IPS DF 6.9 (cell line): ENCODE measurements at regions not wholly inside any gene's neighbourhood (a gene's known extent, or its start where the extent isn't known, plus 50 kb on each side); places are given as distances from the start of the nearest gene placed in this dataset.

ENCODE experiments used
- DNase-seq: peaks from one replicate; pipeline ENCODE4 v3.0.0-alpha.2; 2013; ENCODE audit warnings: low read depth, low spot score
- H3K27ac ChIP-seq: one replicate; pipeline ENCODE4 v1.5.1; 2013; ENCODE audit warnings: low read length, control low read depth
- H3K27me3 ChIP-seq: 2 replicates; pipeline ENCODE4 v1.6.1; 2013; ENCODE audit warnings: mild to moderate bottlenecking, low read length; ENCODE audit not compliant: control insufficient read depth, insufficient read depth
- H3K36me3 ChIP-seq: 2 replicates; pipeline ENCODE4 v1.6.1; 2013; ENCODE audit warnings: low read length; ENCODE audit not compliant: control insufficient read depth, insufficient read depth
- H3K4me1 ChIP-seq: 2 replicates; pipeline ENCODE4 v1.6.1; 2013; ENCODE audit warnings: low read length; ENCODE audit not compliant: control insufficient read depth, insufficient read depth
- H3K4me3 ChIP-seq: 2 replicates; pipeline ENCODE4 v1.5.1; 2013; ENCODE audit warnings: mild to moderate bottlenecking, low read length
- H3K9me3 ChIP-seq: 2 replicates; pipeline ENCODE4 v1.6.1; 2013; ENCODE audit warnings: low read length, inconsistent platforms; ENCODE audit not compliant: control insufficient read depth, insufficient read depth
- WGBS: extraction: QIAGEN DNeasy Blood & Tissue Kit; methylation state at CpG from one replicate; pipeline ENCODE4 v1.1.7; 2013; ENCODE audit warnings: mixed read lengths, missing lambda C conversion rate; ENCODE audit not compliant: insufficient read length, insufficient coverage; 5-methylcytosine and 5-hydroxymethylcytosine counted together

DNA sequence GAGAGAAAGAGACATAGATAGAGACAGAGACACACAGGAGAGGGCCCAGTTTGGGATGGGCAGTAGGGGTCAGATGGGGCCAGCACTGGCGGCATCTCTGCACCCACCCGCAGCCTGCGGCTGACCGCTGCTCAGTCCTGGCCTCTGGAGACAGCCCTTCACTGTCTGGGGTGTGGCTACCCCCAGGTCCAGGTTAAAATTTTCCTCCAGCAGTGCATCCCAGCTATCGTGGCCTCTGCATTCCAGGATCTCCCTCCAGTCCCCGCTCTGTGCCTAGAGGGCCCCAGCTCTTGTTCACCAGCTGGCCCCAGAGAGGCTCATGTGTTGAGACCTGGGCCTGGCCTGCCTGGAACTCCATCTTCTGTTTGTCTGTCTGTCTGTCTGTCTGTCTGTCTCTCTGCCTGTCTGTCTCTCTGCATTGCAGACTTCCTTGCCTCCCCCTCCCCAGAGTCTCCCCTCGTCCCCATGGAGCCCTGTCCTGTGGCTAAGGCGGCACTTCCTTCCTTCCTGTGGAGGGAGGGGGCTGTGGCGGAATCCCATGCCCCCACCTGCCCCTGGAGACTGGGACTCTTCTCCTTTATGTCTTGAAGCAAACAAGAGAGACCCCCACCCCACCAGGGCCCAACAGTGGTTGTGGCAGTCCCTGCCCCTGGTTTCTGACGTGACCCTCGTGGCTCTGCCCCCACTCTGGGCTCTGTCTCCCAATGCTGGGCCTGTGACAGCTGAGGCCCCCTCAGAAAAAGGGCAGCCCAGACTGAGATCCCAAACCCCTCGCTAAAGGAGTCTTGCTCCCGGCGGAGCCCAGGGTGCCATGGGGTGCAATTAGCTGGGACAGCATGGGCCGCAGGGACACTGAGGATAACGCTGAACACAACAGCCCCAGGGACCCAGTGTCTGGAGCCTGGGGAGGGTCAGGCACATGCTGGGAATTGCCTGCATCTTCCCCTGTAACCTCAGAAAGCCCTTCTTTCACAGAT lies 241.8 kb downstream of the NPHP4 start:
- no peaks in the 10 kb centered on the region; the same call in 1 of the 2 replicates for H3K9me3 ChIP-seq
- no CpG with 5 or more reads among the region's 16 CpGs for WGBS
- H3K27me3 ChIP-seq, result no peaks in the 10 kb centered on the region
- no peak overlapping the region for H3K27ac ChIP-seq
- peaks cover 5% of the 10 kb centered on the region; the same call in 1 of the 2 replicates for H3K4me1 ChIP-seq
- H3K4me3 ChIP-seq, result no peak overlapping the region
- H3K36me3 ChIP-seq, result no peaks in the 10 kb centered on the region; the same call in 1 of the 2 replicates
- DNase-seq, result no peak

DNA sequence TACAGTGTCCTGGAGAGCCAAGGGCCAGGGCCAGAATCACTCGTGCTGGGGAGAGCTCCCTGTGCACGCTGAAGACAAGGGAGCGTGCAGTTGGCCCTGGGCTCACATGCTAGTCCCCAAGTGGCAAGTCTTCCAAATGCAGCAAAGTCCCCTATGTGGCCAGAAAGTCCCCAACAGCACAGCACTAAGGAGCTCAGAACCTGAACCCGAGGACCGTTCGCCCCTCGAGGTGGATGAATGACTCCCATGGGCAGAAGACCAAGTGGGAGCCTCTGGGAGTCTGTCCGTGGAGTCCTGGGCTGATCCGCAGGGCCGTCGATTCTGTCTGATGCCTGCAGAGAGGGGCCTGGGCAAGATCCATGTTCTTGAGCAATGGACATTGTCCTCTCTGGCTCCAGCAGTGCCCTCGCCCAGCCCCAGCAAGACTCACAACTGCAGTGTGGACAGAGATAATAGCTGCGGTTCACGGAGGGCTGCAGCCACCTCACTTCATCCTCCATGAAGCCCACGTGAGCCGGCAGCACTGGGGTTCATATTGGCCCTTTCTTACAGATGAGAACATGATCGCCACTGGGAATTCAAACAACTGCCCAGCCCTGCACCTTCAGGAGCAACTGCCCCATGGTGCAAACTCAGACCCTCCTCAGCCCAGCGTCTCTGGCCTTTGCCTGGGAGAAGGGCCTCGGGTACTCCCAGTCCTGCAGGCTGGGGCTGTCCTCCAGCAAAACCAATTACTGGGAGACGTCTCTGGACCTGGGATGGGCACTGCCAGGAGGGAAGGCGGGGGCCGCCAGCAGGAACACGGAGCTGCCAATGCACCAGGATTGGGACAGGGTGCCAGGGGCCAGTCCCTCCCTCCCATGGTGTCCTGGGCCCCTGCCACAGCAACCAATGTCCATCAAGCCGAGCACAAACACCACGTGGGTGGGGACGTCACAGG lies 243.7 kb downstream of the NPHP4 start:
- Histone ChIP-seq H3K27me3 (no peaks in the 10 kb centered on the region), H3K27ac (no peak overlapping the region), H3K4me1 (peaks cover 5% of the 10 kb centered on the region; the same call in 1 of the 2 replicates), H3K4me3 (no peak overlapping the region), H3K36me3 (no peaks in the 10 kb centered on the region; the same call in 1 of the 2 replicates), H3K9me3 (no peaks in the 10 kb centered on the region; the same call in 1 of the 2 replicates)
- DNase-seq, result no peak
- no CpG with 5 or more reads among the region's 26 CpGs for WGBS

DNA sequence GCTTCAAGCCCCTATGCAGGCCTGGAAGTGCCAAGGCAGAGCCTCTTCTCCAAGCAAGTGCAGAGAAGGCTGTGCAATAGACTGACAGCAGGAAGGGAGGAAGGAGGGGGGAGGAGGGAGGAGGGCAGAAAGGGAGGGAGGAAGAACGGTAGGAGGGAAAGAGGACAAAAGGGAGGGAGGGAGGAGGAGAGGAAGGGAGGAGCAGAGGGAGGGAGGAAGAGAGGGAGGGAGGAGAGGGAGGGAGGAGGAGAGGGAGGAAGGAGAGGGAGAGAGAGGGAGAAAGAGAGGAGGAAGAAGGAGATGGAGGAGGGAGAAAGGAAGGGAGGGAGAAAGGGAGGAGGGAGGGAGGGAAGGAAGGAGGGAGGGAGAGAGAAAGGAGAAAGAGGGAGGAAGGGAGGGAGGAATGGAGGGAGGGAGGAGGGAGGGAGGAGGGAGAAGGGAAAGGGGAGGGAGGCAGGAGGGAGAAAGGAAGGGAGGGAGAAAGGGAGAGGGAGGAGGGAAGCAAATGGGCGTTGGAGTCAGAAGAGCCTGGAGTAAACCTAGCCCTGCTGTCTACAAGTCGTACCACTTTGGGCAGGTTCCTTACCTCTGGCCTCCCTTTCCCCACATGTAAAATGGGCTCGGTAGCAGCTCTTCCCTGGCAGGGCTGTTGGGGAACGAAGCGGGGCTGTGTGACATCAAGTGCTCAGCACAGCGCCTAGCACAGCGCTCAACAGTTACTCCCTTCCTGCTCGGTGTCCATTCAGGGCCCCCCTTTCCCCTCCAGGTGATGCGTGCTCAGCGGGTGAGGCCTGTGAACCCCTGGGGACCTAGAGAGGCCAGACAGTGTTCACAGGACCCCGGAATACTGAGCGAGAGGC lies 244.6 kb downstream of the NPHP4 start:
- DNase-seq, result no peak
- WGBS, result no CpG with 5 or more reads among the region's 13 CpGs
- H3K9me3 ChIP-seq, result no peaks in the 10 kb centered on the region; the same call in 1 of the 2 replicates
- no peak overlapping the region for H3K27ac ChIP-seq
- H3K4me1 ChIP-seq, result peaks cover 5% of the 10 kb centered on the region; the same call in 1 of the 2 replicates
- H3K36me3 ChIP-seq, result no peaks in the 10 kb centered on the region; the same call in 1 of the 2 replicates
- no peaks in the 10 kb centered on the region for H3K27me3 ChIP-seq
- H3K4me3 ChIP-seq, result no peak overlapping the region

DNA sequence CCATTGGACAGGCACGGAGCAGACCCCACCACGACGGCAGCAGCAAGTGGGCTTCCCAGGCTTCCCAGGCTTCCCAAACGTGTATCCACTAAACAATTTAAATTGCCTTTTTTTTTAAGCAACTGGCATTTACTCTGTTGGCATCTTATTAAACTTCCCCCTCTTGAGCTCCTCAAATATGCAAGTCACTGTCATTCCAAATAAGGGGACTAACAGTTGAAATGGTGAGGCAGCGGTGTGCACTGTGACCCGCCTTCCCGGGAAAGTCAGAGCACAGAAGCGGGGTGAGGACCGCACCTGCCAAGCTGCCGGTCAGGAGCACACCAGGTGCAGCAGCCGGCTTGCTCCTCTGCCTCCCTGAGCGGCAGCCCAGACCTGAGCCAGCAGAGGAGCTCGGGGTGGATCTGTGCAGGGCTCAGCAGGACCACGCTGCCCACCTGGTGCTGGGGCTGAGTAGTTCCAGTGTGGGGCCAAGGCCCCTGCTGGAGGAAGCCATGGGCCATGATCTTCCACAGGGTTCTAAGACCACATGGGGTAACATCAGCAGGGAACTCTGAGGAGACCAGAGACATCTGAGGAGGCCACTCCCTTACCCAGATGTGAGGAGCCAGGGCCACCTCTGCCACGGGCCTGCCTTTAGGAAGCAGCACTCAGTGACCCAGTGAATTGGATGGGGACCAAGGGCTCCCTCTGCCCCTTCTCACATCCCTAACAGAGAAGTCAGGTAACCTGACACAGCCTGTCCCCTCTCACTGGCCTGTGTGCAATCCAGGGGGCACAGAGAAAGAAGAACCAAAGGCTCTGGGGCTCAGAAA lies 245.4 kb downstream of the NPHP4 start:
- no peak for DNase-seq
- H3K9me3 ChIP-seq, result no peaks in the 10 kb centered on the region; the same call in 1 of the 2 replicates
- no CpG with 5 or more reads among the region's 15 CpGs for WGBS
- no peaks in the 10 kb centered on the region for H3K36me3 ChIP-seq
- H3K4me3 ChIP-seq, result no peak overlapping the region
- H3K4me1 ChIP-seq, result peaks cover 4% of the 10 kb centered on the region; the same call in 1 of the 2 replicates
- H3K27ac ChIP-seq, result no peak overlapping the region
- H3K27me3 ChIP-seq, result no peaks in the 10 kb centered on the region

DNA sequence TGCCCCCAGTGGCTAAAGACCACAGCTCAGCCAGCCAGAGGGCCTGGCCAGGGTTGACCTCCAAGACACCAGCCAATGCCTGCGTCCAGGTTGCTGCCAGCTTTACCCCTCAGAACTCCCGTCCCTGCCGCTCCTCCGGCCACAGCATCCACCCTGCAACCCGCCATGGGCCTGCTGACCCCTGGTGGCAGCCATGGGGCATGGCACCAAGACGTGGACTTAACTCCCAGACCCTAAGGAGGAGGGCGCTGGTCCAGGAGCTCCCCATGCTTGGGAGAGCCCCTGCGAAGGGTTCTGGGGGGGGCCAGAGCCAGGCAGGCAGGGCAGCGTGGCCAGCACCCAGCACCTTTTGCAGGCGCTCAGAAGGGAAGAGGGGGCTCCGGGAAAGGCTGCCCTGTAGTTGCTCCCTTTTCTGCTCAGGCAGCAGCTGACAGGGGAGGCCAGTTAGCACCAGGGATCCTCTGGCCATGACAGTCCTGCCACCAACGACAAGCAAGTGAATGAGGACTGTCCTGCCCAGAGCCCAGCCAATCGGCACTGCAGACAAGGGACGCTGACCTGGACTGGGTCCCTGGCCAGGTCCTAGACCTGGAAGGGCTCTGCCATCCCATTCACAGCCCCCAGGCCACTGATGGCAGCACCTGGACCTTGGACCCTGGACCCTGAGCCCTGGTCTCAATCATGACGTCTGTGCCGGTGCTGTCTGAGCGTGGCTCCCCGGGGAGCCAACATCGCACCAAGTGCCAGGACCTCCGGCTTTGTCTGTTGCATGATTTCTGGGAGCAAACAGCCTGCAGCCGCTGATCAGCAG lies 246.2 kb downstream of the NPHP4 start:
- no peak overlapping the region for H3K4me3 ChIP-seq
- no CpG with 5 or more reads among the region's 21 CpGs for WGBS
- H3K36me3 ChIP-seq, result no peaks in the 10 kb centered on the region
- no peak overlapping the region for H3K27ac ChIP-seq
- H3K4me1 ChIP-seq, result peaks cover 4% of the 10 kb centered on the region; the same call in 1 of the 2 replicates
- H3K9me3 ChIP-seq, result no peaks in the 10 kb centered on the region; the same call in 1 of the 2 replicates
- no peak for DNase-seq
- H3K27me3 ChIP-seq, result no peaks in the 10 kb centered on the region

DNA sequence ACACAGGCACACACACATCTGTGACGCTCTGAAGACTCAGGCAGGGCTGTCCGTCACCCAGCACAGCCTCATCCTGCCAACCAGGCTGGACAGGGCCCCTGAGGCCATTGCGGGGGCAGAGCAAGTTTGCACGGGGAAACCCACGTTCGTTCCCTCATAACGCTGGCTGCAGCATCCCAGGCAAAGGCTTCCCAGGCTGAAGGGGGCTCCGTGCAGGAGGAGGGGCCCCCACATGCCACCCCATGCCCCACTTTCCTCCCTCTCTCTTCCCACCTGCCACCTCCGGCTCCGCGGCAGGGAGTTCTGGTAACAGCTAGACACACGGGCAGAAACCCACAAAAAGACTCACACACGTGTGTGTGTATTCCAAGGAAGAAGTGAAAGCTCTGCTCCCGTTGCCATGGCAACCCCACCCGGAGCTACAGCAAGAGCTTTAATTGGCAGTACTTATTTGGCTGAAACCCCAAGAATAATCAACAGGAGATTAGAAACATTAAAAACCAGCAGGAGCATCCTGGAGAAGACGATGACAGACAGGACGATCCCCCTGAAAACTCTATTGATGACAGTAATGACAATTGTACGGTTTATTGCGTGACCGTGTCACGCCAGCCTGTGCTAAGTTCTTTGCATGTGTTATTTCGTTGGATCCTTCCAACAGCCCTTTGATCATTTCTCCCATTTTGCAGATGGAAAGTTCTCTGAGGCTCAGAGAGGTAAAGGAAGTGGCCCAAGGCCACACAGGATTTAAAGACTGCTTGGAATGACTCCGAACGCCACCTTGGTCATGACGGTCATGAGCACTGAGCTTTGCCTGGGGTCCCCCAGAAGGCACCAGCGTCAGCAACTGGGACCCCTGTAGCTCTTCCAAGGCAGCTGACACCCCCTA lies 247.1 kb downstream of the NPHP4 start:
- no peaks in the 10 kb centered on the region for H3K27me3 ChIP-seq
- no peak overlapping the region for H3K27ac ChIP-seq
- no peak overlapping the region for H3K4me3 ChIP-seq
- no peaks in the 10 kb centered on the region for H3K36me3 ChIP-seq
- no CpG with 5 or more reads among the region's 26 CpGs for WGBS
- no peak for DNase-seq
- no peaks in the 10 kb centered on the region; the same call in 1 of the 2 replicates for H3K9me3 ChIP-seq
- peaks cover 4% of the 10 kb centered on the region; the same call in 1 of the 2 replicates for H3K4me1 ChIP-seq

DNA sequence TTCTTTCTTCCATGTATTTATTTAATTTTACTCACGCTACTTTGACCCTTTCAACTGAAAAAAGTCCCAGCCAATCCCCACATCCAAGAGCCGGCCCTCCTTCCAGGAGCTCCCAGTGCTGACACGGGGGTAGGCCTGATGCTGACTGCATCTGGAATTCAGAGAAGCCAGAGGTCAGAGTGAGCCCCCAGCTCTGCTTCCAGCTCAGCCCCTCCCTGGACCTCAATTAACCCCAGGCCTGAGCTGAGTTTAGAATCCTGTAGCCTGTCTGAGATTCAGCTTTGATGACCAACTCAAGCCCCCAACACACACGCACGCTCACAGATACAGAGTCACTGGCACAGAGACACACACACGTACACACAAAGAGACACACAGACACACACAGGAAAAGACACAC lies 247.9 kb downstream of the NPHP4 start:
- peaks cover 4% of the 10 kb centered on the region; the same call in 1 of the 2 replicates for H3K4me1 ChIP-seq
- H3K36me3 ChIP-seq, result no peaks in the 10 kb centered on the region
- no peak overlapping the region for H3K27ac ChIP-seq
- H3K4me3 ChIP-seq, result no peak overlapping the region
- H3K27me3 ChIP-seq, result no peaks in the 10 kb centered on the region
- DNase-seq, result no peak
- H3K9me3 ChIP-seq, result no peaks in the 10 kb centered on the region; the same call in none of the 2 replicates
- no CpG with 5 or more reads among the region's 6 CpGs for WGBS

DNA sequence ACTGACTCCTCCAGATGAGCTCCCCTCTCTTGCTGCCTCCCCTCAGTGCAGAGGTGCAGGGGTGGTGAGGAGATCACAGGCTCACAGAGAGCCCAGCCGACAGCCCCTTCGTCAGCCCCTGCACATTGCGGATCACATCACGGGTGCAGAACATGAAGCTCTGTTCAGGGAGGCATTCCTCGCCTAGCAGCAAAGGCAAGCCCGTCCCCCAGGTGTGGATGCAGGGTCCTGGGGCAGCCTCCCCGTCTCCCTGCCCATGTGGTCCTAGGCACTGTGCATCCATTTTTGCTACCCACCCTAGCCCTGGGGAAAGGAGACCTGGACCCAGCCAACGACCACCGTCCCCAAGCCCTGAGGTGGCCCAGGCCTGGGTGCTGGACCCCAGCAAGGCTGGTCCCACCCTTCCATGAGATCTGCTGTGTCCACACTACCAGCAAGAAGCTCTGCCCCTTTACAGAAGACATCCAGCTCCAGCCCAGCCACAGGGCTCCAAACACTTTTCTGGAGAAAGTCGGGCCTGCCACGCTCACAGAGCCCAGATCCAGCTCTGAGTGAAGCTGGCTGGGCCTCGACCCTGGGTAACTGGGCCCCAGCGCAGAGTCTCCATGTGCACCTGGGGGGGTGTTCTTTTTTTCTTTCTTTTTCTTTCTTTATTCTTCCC lies 248.7 kb downstream of the NPHP4 start:
- Histone ChIP-seq H3K4me1 (peaks cover 4% of the 10 kb centered on the region; the same call in 1 of the 2 replicates), H3K27me3 (no peaks in the 10 kb centered on the region), H3K27ac (no peak overlapping the region), H3K36me3 (no peaks in the 10 kb centered on the region), H3K4me3 (no peak overlapping the region), H3K9me3 (peaks cover 3% of the 10 kb centered on the region)
- WGBS, result no CpG with 5 or more reads among the region's 13 CpGs
- DNase-seq, result no peak
